ENCODE measurements at regions not wholly inside any gene's neighbourhood (a gene's known extent, or its start where the extent isn't known, plus 50 kb on each side); places are given as distances from the start of the nearest gene placed in this dataset.

GRCh38 chr6:169145991-169146501 is 107.6 kb downstream of the THBS2 start:
- CTCF ChIA-PET: interaction anchor here (1.4 to 1.9 kb wide), 2 partner anchors 10 to 11 kb away, joined by 5 read pairs; no protein-coding TSS in a partner anchor
- POLR2A ChIA-PET: no interaction called here
- no peak for DNase-seq (ENCODE audit: low read depth, low spot score)
- no peak overlapping the region for H3K4me3 ChIP-seq (ENCODE audit: low read depth, low read length)
- no peak for TF ChIP-seq CTCF (IDR thresholded peaks at IDR 0.05; ENCODE audit: insufficient read depth, low read length, missing control alignments)

GRCh38 chr6:169145496-169145895 is 108.2 kb downstream of the THBS2 start:
- H3K4me3 ChIP-seq (ENCODE audit: low read depth, low read length): no peak overlapping the region
- DNase-seq (ENCODE audit: low read depth, low spot score): no peak
- ChIA-PET POLR2A (no interaction called here), CTCF (no interaction called here)
- TF ChIP-seq CTCF (IDR thresholded peaks at IDR 0.05; ENCODE audit: insufficient read depth, low read length, missing control alignments): no peak

- ChIA-PET CTCF (no interaction called here), POLR2A (no interaction called here)
- H3K4me3 ChIP-seq (ENCODE audit: low read depth, low read length): no peak overlapping the region
- no peak for DNase-seq (ENCODE audit: low read depth, low spot score)
- TF ChIP-seq CTCF (IDR thresholded peaks at IDR 0.05; ENCODE audit: insufficient read depth, low read length, missing control alignments): no peak
Measured at GRCh38 chr6:169144356-169144755, 109.3 kb downstream of the THBS2 start.

GRCh38 chr6:169142538-169142844 is 111.2 kb downstream of the THBS2 start:
- POLR2A ChIA-PET: no interaction called here
- TF ChIP-seq CTCF (IDR thresholded peaks at IDR 0.05; ENCODE audit: insufficient read depth, low read length, missing control alignments): no peak
- no peak for DNase-seq (ENCODE audit: low read depth, low spot score)
- H3K4me3 ChIP-seq (ENCODE audit: low read depth, low read length): no peak overlapping the region
- CTCF ChIA-PET: no interaction called here

GRCh38 chr6:169141671-169142537 is 111.7 kb downstream of the THBS2 start:
- ChIA-PET POLR2A (no interaction called here), CTCF (no interaction called here)
- H3K4me3 ChIP-seq (ENCODE audit: low read depth, low read length): no peak overlapping the region
- no peak for TF ChIP-seq CTCF (IDR thresholded peaks at IDR 0.05; ENCODE audit: insufficient read depth, low read length, missing control alignments)
- DNase-seq (ENCODE audit: low read depth, low spot score): no peak

GRCh38 chr6:169140986-169141495 is 112.6 kb downstream of the THBS2 start:
- CTCF ChIA-PET: no interaction called here

More at GRCh38 chr6:169140986-169141495, 112.6 kb downstream of the THBS2 start:
- no peak overlapping the region for H3K4me3 ChIP-seq (ENCODE audit: low read depth, low read length)
- no peak for TF ChIP-seq CTCF (IDR thresholded peaks at IDR 0.05; ENCODE audit: insufficient read depth, low read length, missing control alignments)
- POLR2A ChIA-PET: no interaction called here
- DNase-seq (ENCODE audit: low read depth, low spot score): no peak

Measured in AG04449 (cell line).